DOHH2 (cell line): ENCODE measurements at regions not wholly inside any gene's neighbourhood (a gene's known extent, or its start where the extent isn't known, plus 50 kb on each side); places are given as distances from the start of the nearest gene placed in this dataset.

Source experiments
- H3F3A ChIP-seq: fragments of 200-600 bp; sonication (generic), shearing (Covaris generic); 2 replicates; pipeline ENCODE4 v1.6.0; 2016; ENCODE audit warnings: antibody characterized with exemption, mild to moderate bottlenecking; ENCODE audit not compliant: control insufficient read depth, insufficient read depth
- H3K27ac ChIP-seq: fragments of 200-600 bp; sonication (generic); 2 replicates; pipeline ENCODE4 v1.5.1; 2014; ENCODE audit warnings: low read depth, mild to moderate bottlenecking, low read length, moderate library complexity
- H3K27me3 ChIP-seq: fragments of 200-600 bp; sonication (generic); 2 replicates; pipeline ENCODE4 v1.6.1; 2014; ENCODE audit warnings: mild to moderate bottlenecking, low read length, mixed read lengths; ENCODE audit not compliant: control insufficient read depth
- H3K36me3 ChIP-seq: fragments of 200-600 bp; sonication (generic); 2 replicates; pipeline ENCODE4 v1.6.1; 2014; ENCODE audit warnings: mild to moderate bottlenecking, low read length, moderate library complexity, mixed read lengths; ENCODE audit not compliant: control insufficient read depth
- H3K4me1 ChIP-seq: fragments of 200-600 bp; sonication (generic); 2 replicates; pipeline ENCODE4 v1.6.1; 2014; ENCODE audit warnings: mild to moderate bottlenecking, low read length, mixed read lengths; ENCODE audit not compliant: control insufficient read depth
- H3K4me2 ChIP-seq: fragments of 200-600 bp; sonication (generic); 2 replicates; pipeline ENCODE4 v1.6.0; 2014; ENCODE audit warnings: mild to moderate bottlenecking, low read length, moderate library complexity
- H3K4me3 ChIP-seq: fragments of 200-600 bp; sonication (generic); 2 replicates; pipeline ENCODE4 v1.5.1; 2014; ENCODE audit warnings: mild to moderate bottlenecking, low read length, mixed read lengths
- H3K79me2 ChIP-seq: fragments of 200-600 bp; sonication (generic); 2 replicates; pipeline ENCODE4 v1.6.1; 2014; ENCODE audit warnings: mild to moderate bottlenecking, low read length, mixed read lengths; ENCODE audit not compliant: control insufficient read depth
- H3K9me2 ChIP-seq: fragments of 200-600 bp; sonication (generic); replicated peaks from 2 replicates; pipeline ENCODE4 v1.6.1; 2014; ENCODE audit warnings: mild to moderate bottlenecking, low read length, mixed read lengths; ENCODE audit not compliant: control insufficient read depth
- H3K9me3 ChIP-seq: fragments of 200-600 bp; sonication (generic); 2 replicates; pipeline ENCODE4 v1.6.1; 2014; ENCODE audit warnings: antibody characterized with exemption, low read length, mixed read lengths; ENCODE audit not compliant: control insufficient read depth, insufficient read depth
- H4K20me1 ChIP-seq: fragments of 200-600 bp; sonication (generic); 2 replicates; pipeline ENCODE4 v1.6.0; 2014; ENCODE audit warnings: low read depth, mild to moderate bottlenecking, antibody characterized with exemption, low read length, moderate library complexity; ENCODE audit not compliant: control insufficient read depth, insufficient read depth
- CTCF ChIP-seq: fragments of 200-600 bp; sonication (generic); IDR thresholded peaks from one replicate; pipeline ENCODE4 v1.5.1; 2014; ENCODE audit warnings: antibody characterized with exemption, mild to moderate bottlenecking, low read depth, low read length; ENCODE audit not compliant: poor library complexity, severe bottlenecking
- EZH2phosphoT487 ChIP-seq: fragments of 200-600 bp; sonication (generic); IDR thresholded peaks from 2 replicates; pipeline ENCODE4 v1.6.1; 2017; ENCODE audit warnings: borderline replicate concordance, mild to moderate bottlenecking, antibody characterized with exemption, low read length, moderate library complexity, mixed read lengths

GRCh38 chr3:80055306-80055705, 287.5 kb upstream of the ROBO1 start:
- Histone ChIP-seq H3K27me3 (no peaks in the 10 kb centered on the region), H3F3A (no peaks in the 10 kb centered on the region), H4K20me1 (no peaks in the 10 kb centered on the region), H3K36me3 (no peaks in the 10 kb centered on the region), H3K79me2 (no peaks in the 10 kb centered on the region), H3K27ac (no peak overlapping the region), H3K4me3 (no peak overlapping the region), H3K9me3 (no peaks in the 10 kb centered on the region), H3K4me1 (no peaks in the 10 kb centered on the region), H3K9me2 (no peaks in the 10 kb centered on the region), H3K4me2 (no peak overlapping the region)
- TF ChIP-seq CTCF (no peak), EZH2phosphoT487 (no peak)

- Histone ChIP-seq H3K4me2 (no peak overlapping the region), H3K27ac (no peak overlapping the region), H3K4me1 (no peaks in the 10 kb centered on the region), H3K36me3 (no peaks in the 10 kb centered on the region), H3K27me3 (no peaks in the 10 kb centered on the region), H3K9me3 (no peaks in the 10 kb centered on the region), H3K79me2 (no peaks in the 10 kb centered on the region), H3F3A (no peaks in the 10 kb centered on the region), H4K20me1 (no peaks in the 10 kb centered on the region), H3K9me2 (no peaks in the 10 kb centered on the region), H3K4me3 (no peak overlapping the region)
- TF ChIP-seq EZH2phosphoT487 (no peak), CTCF (no peak)
Observed at GRCh38 chr3:80052271-80052670, 284.5 kb upstream of the ROBO1 start.

- Histone ChIP-seq H3K79me2 (no peaks in the 10 kb centered on the region), H3K4me2 (no peak overlapping the region), H3K36me3 (no peaks in the 10 kb centered on the region), H3K9me2 (no peaks in the 10 kb centered on the region), H3K27me3 (no peaks in the 10 kb centered on the region), H3K4me1 (no peaks in the 10 kb centered on the region), H3F3A (no peaks in the 10 kb centered on the region), H4K20me1 (no peaks in the 10 kb centered on the region), H3K9me3 (no peaks in the 10 kb centered on the region), H3K27ac (no peak overlapping the region), H3K4me3 (no peak overlapping the region)
- TF ChIP-seq EZH2phosphoT487 (no peak), CTCF (no peak)
Observed at GRCh38 chr3:80051602-80051962, 283.8 kb upstream of the ROBO1 start.
